Suprapubic skin (tissue), 4 donors: ENCODE measurements at regions not wholly inside any gene's neighbourhood (a gene's known extent, or its start where the extent isn't known, plus 50 kb on each side); places are given as distances from the start of the nearest gene placed in this dataset.

ENCODE experiments used
- DNase-seq, 2 donors: peaks; one replicate each; pipeline ENCODE4 v3.0.0-alpha.2; 2019; ENCODE audit warnings: low spot score in 2 of 2
- H3K27ac ChIP-seq: fragments of 200-600 bp; sonication (generic); one replicate; pipeline ENCODE4 v1.5.1; 2019
- H3K27me3 ChIP-seq: fragments of 200-600 bp; sonication (generic); one replicate; pipeline ENCODE4 v1.5.1; 2019
- H3K36me3 ChIP-seq: fragments of 200-600 bp; sonication (generic); one replicate; pipeline ENCODE4 v1.5.1; 2019
- H3K4me1 ChIP-seq: fragments of 200-600 bp; sonication (generic); one replicate; pipeline ENCODE4 v1.5.1; 2019
- H3K4me3 ChIP-seq: fragments of 200-600 bp; sonication (generic); one replicate; pipeline ENCODE4 v1.5.1; 2019; ENCODE audit warnings: mild to moderate bottlenecking
- H3K9me3 ChIP-seq: fragments of 200-600 bp; sonication (generic); one replicate; pipeline ENCODE4 v1.5.1; 2019
- EP300 ChIP-seq: sonication (generic); formaldehyde crosslinking; IDR thresholded peaks from one replicate; pipeline ENCODE4 v1.6.1; 2017; ENCODE audit warnings: antibody characterized with exemption
- POLR2A ChIP-seq, 2 donors: fragments of 450-650 bp; IDR thresholded peaks; one replicate each; pipeline ENCODE4 v1.6.1; 2017; ENCODE audit warnings: antibody characterized with exemption in 2 of 2, mild to moderate bottlenecking in 2 of 2, moderate library complexity in 2 of 2
- POLR2AphosphoS5 ChIP-seq, 3 donors: sonication (generic); formaldehyde crosslinking; IDR thresholded peaks; one replicate each; pipeline ENCODE4 v1.6.1; 2017; ENCODE audit warnings: antibody characterized with exemption in 3 of 3
- WGBS: methylation state at CpG from one replicate; pipeline ENCODE4 v1.1.5; 2018; 5-methylcytosine and 5-hydroxymethylcytosine counted together
- TF ChIP-seq, protein P1 (sequence below), 2 donors: fragments of 200-600 bp in 1 of 2; fragments of 450-650 bp in 1 of 2; sonication (generic) in 1 of 2; IDR thresholded peaks; one replicate each; pipeline ENCODE4 v1.5.1; 2016 to 2019; ENCODE audit warnings: antibody characterized with exemption in 2 of 2, mild to moderate bottlenecking in 1 of 2, moderate library complexity in 1 of 2

DNA sequence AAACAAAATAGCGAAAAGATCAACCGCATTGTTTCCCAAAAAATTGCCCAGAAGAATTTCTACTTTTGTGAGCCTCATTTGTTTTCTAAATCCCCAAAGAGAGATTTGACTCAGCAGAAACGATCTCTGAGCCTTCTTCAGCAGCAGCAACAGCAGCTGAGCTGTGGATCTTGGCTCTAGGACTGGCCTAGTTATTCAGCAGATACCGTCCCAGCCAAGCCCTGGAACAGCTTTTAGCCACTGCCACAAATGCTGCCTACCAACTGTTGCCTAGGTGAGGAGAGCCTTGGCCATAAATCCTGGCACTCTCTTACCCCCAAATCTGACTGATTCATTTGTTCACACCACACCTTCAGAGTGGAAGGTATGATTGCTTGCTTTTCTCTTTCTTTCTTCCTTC is 320.1 kb downstream of the TGFB2 start:
- Histone ChIP-seq H3K4me3 (no peak overlapping the region), H3K27me3 (no peaks in the 10 kb centered on the region), H3K27ac (no peak overlapping the region), H3K4me1 (peaks cover 5% of the 10 kb centered on the region), H3K9me3 (no peaks in the 10 kb centered on the region), H3K36me3 (no peaks in the 10 kb centered on the region)
- TF ChIP-seq EP300, result no peak
- no peak for TF ChIP-seq POLR2AphosphoS5 (IDR thresholded peaks at IDR 0.05)
- TF ChIP-seq POLR2A (IDR thresholded peaks at IDR 0.05), result no peak
- TF ChIP-seq, protein P1, sequence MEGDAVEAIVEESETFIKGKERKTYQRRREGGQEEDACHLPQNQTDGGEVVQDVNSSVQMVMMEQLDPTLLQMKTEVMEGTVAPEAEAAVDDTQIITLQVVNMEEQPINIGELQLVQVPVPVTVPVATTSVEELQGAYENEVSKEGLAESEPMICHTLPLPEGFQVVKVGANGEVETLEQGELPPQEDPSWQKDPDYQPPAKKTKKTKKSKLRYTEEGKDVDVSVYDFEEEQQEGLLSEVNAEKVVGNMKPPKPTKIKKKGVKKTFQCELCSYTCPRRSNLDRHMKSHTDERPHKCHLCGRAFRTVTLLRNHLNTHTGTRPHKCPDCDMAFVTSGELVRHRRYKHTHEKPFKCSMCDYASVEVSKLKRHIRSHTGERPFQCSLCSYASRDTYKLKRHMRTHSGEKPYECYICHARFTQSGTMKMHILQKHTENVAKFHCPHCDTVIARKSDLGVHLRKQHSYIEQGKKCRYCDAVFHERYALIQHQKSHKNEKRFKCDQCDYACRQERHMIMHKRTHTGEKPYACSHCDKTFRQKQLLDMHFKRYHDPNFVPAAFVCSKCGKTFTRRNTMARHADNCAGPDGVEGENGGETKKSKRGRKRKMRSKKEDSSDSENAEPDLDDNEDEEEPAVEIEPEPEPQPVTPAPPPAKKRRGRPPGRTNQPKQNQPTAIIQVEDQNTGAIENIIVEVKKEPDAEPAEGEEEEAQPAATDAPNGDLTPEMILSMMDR (IDR thresholded peaks at IDR 0.05), result no peak
- WGBS, result 31% methylated on average over 4 of the region's 4 CpGs
- DNase-seq, result no peak

DNA sequence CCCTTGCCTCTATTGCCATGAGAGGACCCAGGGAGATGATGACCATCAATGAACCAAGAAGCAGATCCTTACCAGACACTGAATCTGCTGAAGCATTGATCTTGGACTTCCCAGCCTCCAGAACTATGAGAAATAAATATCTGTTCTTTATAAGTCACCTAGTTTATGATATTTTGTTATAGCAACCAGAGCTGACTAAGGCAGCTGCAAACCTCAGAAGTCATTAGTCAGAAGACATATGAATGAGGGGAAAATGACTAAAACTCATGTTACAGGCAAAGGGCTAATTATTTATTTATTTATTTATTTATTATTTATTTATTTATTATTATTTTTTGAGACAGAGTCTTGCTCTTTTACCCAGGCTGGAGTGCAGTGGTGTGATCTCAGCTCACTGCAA is 321.1 kb downstream of the TGFB2 start:
- Histone ChIP-seq H3K4me3 (no peak overlapping the region), H3K9me3 (no peaks in the 10 kb centered on the region), H3K36me3 (no peaks in the 10 kb centered on the region), H3K27me3 (no peaks in the 10 kb centered on the region), H3K27ac (no peak overlapping the region), H3K4me1 (peaks cover 5% of the 10 kb centered on the region)
- TF ChIP-seq EP300 (no peak), POLR2A (IDR thresholded peaks at IDR 0.05) (no peak), POLR2AphosphoS5 (IDR thresholded peaks at IDR 0.05) (no peak)
- TF ChIP-seq, protein P1 (IDR thresholded peaks at IDR 0.05), result no peak
- DNase-seq, result no peak

DNA sequence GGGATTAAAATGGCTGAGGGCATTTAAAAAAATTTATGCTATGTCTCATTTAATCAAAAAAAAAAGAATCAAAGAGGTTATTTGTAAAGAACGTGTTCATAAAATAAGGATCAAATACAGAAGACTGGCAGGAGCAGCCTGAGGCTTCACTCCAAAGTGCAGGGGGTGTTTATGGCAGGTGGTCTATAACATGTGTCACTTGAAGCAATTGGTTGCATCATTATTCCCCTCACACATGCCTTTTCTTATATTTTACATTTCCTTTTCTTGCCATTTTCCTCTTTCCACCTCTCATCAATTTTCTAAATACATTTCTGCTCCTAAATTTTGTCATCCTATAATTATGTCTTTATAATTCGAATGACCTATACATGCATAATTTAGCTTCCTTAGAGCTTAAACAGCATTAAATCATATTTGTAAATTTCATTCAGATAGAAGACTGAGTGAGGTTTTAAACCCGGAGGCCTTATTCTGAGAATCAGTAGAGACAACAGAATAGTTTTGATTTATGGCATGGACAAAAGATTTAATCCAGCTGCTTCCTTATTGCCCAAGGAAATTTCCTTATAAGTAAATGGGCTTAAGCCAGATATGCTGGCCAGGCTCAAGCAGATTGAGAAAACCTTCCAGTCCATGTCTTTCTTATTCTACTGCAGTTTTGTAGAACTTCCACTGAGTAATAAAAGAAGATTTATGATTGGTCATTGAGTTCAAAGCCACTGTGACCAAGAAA is 322.8 kb downstream of the TGFB2 start:
- no peak for TF ChIP-seq POLR2AphosphoS5 (IDR thresholded peaks at IDR 0.05)
- H3K36me3 ChIP-seq, result no peaks in the 10 kb centered on the region
- no peak for DNase-seq
- H3K27ac ChIP-seq, result no peak overlapping the region
- H3K4me1 ChIP-seq, result peaks cover 5% of the 10 kb centered on the region
- H3K9me3 ChIP-seq, result no peaks in the 10 kb centered on the region
- H3K4me3 ChIP-seq, result no peak overlapping the region
- 65% methylated on average over 3 of the region's 3 CpGs for WGBS
- no peaks in the 10 kb centered on the region for H3K27me3 ChIP-seq

DNA sequence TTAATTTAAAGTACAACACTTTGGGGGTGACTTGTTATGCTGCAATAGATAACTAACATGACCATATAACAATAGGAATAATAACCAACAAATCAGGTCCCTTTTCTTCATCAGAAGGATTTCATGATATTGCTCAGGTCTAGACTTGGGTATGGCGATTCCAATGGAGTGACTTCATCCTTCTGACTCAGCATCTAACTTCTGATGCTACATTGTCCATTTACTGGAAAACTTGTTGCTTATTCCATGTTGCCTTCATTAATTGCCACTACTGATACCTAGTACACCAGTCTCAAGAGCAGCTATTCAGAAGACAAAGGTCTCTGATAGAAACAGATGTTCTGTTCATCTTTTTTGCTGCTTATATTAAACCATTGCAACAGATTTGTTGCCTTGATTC is 324.3 kb downstream of the TGFB2 start:
- WGBS, result 93% methylated on average over 1 of the region's 1 CpG
- H3K27me3 ChIP-seq, result no peaks in the 10 kb centered on the region
- H3K9me3 ChIP-seq, result no peaks in the 10 kb centered on the region
- peaks cover 5% of the 10 kb centered on the region for H3K4me1 ChIP-seq
- no peak overlapping the region for H3K4me3 ChIP-seq
- H3K27ac ChIP-seq, result no peak overlapping the region
- DNase-seq, result no peak
- no peaks in the 10 kb centered on the region for H3K36me3 ChIP-seq
- no peak for TF ChIP-seq POLR2A (IDR thresholded peaks at IDR 0.05)
- TF ChIP-seq, protein P1 (IDR thresholded peaks at IDR 0.05), result no peak
- no peak for TF ChIP-seq EP300
- no peak for TF ChIP-seq POLR2AphosphoS5 (IDR thresholded peaks at IDR 0.05)

DNA sequence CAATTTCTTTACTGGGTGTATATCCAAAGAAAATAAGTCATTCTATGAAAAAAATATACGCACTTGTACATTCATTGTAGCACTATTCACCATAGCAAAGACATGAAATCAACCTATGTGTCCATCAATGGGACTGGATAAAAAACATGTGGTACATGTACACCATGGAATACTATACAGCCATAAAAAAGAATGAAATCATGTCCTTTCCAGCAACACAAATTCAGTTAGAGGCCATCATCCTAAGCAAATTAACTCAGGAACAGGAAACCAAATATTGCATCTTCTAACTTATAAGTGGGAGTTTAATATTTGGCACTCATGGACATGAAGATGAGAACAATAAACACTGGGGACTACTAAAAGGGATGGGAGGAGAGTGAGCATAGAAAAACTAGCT is 325.7 kb downstream of the TGFB2 start:
- DNase-seq, result no peak
- no peaks in the 10 kb centered on the region for H3K9me3 ChIP-seq
- no peaks in the 10 kb centered on the region for H3K27me3 ChIP-seq
- no peak overlapping the region for H3K4me3 ChIP-seq
- TF ChIP-seq, protein P1 (IDR thresholded peaks at IDR 0.05), result no peak
- TF ChIP-seq EP300, result no peak
- no peak for TF ChIP-seq POLR2AphosphoS5 (IDR thresholded peaks at IDR 0.05)
- TF ChIP-seq POLR2A (IDR thresholded peaks at IDR 0.05), result no peak
- WGBS, result 95% methylated on average over 1 of the region's 1 CpG
- no peak overlapping the region for H3K27ac ChIP-seq
- H3K4me1 ChIP-seq, result no peaks in the 10 kb centered on the region
- H3K36me3 ChIP-seq, result no peaks in the 10 kb centered on the region

DNA sequence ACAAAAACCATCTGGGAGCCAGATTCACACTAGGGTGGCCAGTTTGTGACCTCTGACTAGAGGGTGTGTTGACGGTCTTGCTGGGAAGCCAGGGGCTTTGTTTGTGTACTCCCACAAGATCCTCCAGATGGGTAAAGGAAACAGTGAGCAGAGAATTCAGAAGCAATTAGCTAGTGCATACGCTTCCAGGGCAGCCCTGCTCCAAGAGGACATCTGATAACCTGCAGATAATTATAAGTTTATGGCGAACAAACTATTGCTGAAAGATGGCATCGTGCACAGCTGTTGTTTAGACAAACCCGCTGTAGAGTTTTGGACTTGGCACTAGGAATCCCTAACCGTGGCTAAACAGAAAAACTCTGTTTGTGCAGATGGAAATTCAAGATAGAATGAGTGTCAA is 326.4 kb downstream of the TGFB2 start:
- no peaks in the 10 kb centered on the region for H3K4me1 ChIP-seq
- WGBS, result 40% methylated on average over 6 of the region's 6 CpGs
- DNase-seq, result no peak
- H3K9me3 ChIP-seq, result no peaks in the 10 kb centered on the region
- no peak overlapping the region for H3K27ac ChIP-seq
- no peaks in the 10 kb centered on the region for H3K27me3 ChIP-seq
- H3K36me3 ChIP-seq, result no peaks in the 10 kb centered on the region
- no peak for TF ChIP-seq POLR2AphosphoS5 (IDR thresholded peaks at IDR 0.05)
- TF ChIP-seq, protein P1 (IDR thresholded peaks at IDR 0.05), result no peak
- TF ChIP-seq EP300, result no peak
- no peak for TF ChIP-seq POLR2A (IDR thresholded peaks at IDR 0.05)
- H3K4me3 ChIP-seq, result no peak overlapping the region
